GM18907 (cell line): ENCODE measurements at regions not wholly inside any gene's neighbourhood (a gene's known extent, or its start where the extent isn't known, plus 50 kb on each side); places are given as distances from the start of the nearest gene placed in this dataset.
"Not testable (repeated sequence)": the region's sequence is repeated elsewhere in the genome, so short reads cannot be mapped to it uniquely, and the experiment has no call there.

ENCODE experiments used
- ATAC-seq: cut with Tn5 transposase; IDR thresholded peaks from one replicate; pipeline ENCODE4 v1.9.1; 2021; ENCODE audit warnings: mild to moderate bottlenecking, moderate library complexity; ENCODE audit not compliant: unreplicated experiment

GRCh38 chr18:39480494-39481195 is 1915.0 kb upstream of the CELF4 start:
- no peak for ATAC-seq

- ATAC-seq: no peak
These were observed 1898.4 kb upstream of the CELF4 start for GRCh38 chr18:39464006-39464405.

DNA sequence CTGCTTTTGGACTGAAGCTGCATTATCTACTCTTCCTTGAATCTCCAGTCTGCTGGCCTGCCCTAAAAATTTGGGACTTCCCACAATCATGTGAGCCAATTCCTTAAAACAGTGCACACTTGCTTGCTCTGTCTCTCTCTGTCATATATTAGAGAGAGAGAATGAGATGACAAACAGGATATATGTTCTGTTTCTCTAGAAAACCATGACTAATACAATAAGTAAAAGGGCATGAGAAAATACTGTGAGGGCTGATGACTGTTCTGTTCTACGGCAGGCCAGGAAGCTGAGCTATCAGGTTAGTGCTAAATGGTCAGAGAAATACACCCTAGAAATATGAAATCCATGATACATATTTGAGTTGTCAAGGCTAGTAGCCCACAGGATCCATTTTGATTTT is 1896.8 kb upstream of the CELF4 start:
- ATAC-seq: no peak

DNA sequence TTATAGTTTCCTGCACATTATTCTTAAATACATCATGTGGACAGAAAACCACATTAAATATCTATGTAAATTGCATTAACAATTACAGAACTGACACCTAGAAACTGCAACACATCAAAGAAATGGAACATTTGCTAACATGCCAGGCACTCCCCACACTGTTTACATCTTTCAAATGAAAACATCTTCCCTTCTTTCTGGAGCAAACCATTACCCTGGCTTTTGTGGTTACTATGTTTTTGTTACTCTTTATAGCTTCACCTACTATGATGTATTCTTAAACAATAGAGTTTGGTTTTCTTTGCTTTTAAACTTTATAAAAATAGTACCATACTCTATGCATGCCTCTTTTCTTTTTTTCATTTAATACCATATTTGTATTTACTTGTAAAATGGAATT is 1894.5 kb upstream of the CELF4 start:
- no peak for ATAC-seq

DNA sequence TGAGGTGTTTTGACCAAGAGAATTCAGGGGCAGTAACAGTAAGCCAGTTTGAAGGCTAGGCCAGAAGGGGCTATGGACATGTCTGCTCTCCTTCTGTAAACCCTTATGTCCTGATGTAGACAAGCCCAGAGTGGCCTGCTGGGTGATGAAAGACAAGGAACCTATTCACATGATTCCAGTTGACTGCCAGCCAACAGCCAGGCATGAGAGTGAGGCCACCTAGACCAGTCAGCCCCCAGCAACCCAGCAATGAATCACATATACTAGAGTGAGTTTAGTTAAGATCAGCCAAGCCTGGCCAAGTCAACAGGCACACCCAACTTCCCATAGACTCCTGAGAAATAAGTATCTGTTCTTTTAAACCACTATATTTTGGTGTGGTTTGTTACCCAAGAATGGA is 1889.7 kb upstream of the CELF4 start:
- ATAC-seq: no peak

- ATAC-seq: no peak
These were observed 1889.3 kb upstream of the CELF4 start for GRCh38 chr18:39454866-39455265.

GRCh38 chr18:39453882-39454281 is 1888.3 kb upstream of the CELF4 start:
- ATAC-seq: no peak

- no peak for ATAC-seq
These were observed 1887.8 kb upstream of the CELF4 start for GRCh38 chr18:39453356-39453755.

DNA sequence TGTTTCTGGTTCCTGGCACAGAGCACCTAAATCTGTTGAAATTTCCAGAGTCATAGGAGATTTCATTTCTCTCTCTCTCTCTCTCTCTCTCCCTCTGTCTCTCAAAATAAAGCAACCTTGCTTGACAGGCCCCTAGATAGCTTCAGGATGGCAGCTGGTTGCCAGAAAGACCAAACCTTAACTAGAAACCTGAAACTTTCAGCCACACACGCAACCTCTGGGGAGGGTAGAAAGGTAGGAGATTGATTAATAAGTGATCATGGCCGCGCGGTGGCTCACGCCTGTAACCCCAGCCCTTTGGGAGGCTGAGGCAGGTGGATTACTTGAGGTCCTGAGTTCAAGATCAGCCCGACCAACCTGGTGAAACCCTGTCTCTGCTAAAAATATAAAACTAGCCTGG is 1885.4 kb upstream of the CELF4 start:
- no peak for ATAC-seq

DNA sequence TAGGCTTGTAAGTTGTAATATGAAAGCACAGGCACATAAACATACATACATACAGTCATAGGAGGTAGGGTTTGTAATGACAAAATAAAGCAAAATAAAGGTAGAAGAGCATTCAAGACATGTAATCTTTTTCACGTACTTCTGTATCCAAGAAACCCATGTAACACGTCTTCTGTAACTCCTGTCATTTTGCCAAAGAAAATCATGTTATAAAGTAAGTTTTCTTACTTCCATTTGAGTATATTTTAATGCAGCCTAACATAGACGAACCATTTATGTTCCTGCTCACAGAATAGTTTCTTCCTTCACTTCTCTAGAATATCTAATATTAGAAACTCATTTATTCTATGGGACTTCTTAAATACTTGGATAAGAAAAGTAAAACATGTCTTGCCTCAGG is 1884.0 kb upstream of the CELF4 start:
- ATAC-seq: no peak

DNA sequence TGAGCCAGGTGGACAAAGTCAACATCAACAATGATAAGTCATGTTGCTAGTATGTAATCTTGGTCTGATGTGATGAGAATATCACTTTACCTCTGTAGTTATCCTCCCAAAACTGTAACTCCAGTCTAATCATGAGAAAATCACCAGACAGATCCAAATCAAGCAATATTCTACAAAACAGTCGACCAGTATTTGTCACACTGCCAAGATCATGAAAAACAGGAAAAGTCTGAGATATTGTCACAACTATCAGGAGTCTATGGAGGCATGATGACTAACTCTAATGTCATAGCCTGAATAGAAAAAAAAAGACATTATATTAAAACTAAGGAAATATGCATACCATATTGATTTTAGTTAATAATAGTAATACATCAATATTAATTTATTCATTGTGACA is 1883.3 kb upstream of the CELF4 start:
- ATAC-seq: no peak

DNA sequence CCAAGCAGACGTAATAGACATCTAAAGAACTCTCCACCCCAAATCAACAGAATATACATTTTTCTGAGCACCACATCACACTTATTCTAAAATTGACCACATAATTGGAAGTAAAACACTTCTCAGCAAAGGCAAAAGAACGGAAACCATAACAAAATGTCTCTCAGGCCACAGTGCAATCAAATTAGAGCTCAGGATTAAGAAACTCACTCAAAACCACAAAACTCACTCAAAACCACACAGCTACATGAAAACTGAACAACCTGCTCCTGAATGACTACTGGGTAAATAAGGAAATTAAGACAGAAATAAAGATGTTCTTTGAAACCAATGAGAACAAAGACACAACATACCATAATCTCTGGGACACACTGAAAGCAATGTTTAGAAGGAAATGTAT is 1879.4 kb upstream of the CELF4 start:
- not testable (repeated sequence) for ATAC-seq

GRCh38 chr18:39441648-39442047 is 1876.0 kb upstream of the CELF4 start:
- ATAC-seq: no peak

GRCh38 chr18:39435996-39436395 is 1870.4 kb upstream of the CELF4 start:
- no peak for ATAC-seq

- no peak for ATAC-seq
These were observed 1869.6 kb upstream of the CELF4 start for GRCh38 chr18:39435209-39435608.

- no peak for ATAC-seq
These were observed 1868.8 kb upstream of the CELF4 start for GRCh38 chr18:39434223-39434920.

- no peak for ATAC-seq
These were observed 1859.7 kb upstream of the CELF4 start for GRCh38 chr18:39425172-39425850.

GRCh38 chr18:39424261-39424660 is 1858.7 kb upstream of the CELF4 start:
- ATAC-seq: no peak

DNA sequence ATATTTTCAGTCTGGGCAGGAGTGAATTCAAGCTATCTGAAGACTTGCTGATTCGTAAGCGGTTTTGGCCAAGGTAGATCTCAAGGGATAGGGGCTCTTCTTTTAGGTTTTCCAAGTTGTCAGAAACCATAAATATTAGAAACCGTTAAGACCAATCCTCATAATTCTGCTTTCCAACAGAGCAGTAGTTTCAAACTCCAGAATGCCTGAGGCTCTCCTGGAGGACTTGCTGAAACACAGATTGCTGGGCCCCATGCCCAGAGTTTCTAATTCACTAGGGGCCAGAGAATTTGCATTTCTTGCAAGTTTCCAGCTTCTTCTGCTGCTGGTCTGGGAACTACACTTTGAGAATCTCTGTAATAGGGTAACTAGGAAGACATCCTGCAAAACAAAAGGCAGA is 1855.7 kb upstream of the CELF4 start:
- ATAC-seq: no peak

GRCh38 chr18:39419315-39419714 is 1853.7 kb upstream of the CELF4 start:
- ATAC-seq: no peak

GRCh38 chr18:39415471-39415870 is 1849.9 kb upstream of the CELF4 start:
- no peak for ATAC-seq
